Activated T-cell treated with anti-CD3 and anti-CD28 coated beads for 1 hour (primary cell): ENCODE measurements at regions not wholly inside any gene's neighbourhood (a gene's known extent, or its start where the extent isn't known, plus 50 kb on each side); places are given as distances from the start of the nearest gene placed in this dataset.

ENCODE experiments used
- DNase-seq: peaks from one replicate; pipeline ENCODE4 v3.0.0-alpha.2; 2020; ENCODE audit warnings: low read depth

DNA sequence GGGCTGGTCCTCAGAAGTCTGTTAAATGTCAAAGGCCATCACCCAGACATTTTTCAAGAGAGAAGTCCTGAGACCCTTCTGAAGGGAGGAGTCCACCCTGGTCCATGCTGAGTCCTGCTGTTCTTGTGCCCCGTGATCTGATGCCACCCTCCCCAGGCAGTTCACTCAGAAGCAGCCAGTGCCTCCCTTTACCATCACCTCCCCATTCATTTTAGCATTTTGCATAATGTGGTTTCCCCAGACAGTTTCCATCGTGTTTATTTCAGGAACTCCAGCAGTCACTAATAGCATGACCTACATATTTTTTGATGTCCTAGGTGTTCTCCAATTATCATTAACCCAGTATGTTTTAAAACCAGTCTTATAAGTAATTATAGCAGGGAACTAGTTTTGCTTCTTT, 353.0 kb upstream of the CDH5 start:
- no peak for DNase-seq

- no peak for DNase-seq
These were observed 358.4 kb upstream of the CDH5 start for GRCh38 chr16:66008136-66008535.

DNA sequence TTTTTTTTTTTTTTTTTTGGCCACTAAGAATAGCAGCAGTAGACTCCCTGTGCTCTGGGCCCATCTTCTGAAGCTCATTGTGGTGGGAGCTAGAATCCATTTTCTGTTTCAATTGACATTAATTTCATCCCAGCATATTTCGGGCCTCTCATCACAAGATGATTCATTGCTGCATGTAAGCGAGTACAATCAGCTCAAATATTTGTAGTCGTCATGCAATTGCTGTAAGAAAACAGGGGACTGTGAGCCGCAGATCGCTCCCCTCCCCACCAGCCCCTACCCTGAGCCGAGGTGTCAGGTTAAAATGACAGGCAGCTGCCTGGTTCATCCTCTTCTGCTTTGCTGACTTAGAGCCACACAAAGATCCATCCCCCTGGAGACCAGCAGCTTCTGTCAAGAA, 358.8 kb upstream of the CDH5 start:
- no peak for DNase-seq

GRCh38 chr16:66006485-66006884, 360.0 kb upstream of the CDH5 start:
- no peak for DNase-seq

GRCh38 chr16:66004699-66005098, 361.8 kb upstream of the CDH5 start:
- no peak for DNase-seq

- DNase-seq = no peak
These were observed 363.3 kb upstream of the CDH5 start for GRCh38 chr16:66003201-66003600.

DNA sequence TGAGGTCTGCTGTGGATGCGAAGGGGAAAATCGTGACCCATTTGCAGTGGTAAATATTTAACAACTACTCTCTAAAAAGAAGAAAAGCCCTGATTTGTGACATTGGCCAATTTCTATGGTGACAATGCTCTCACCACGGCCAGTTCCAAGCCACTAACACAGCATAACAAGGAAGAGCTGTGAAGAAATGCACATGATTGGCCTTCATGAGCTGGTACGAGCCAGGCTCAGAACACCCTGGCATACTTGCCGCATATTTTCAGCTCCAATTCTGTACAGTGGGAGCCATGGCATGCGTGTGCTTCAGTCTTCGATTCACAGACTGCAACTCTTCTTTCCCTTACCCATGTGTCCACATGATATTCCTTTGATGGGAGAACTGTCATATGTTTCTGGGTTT, 363.9 kb upstream of the CDH5 start:
- no peak for DNase-seq

- no peak for DNase-seq
These were observed 365.1 kb upstream of the CDH5 start for GRCh38 chr16:66001432-66001831.

- DNase-seq = no peak
These were observed 368.0 kb upstream of the CDH5 start for GRCh38 chr16:65998443-65998842.

- DNase-seq = no peak
These were observed 372.2 kb upstream of the CDH5 start for GRCh38 chr16:65994291-65994690.

DNA sequence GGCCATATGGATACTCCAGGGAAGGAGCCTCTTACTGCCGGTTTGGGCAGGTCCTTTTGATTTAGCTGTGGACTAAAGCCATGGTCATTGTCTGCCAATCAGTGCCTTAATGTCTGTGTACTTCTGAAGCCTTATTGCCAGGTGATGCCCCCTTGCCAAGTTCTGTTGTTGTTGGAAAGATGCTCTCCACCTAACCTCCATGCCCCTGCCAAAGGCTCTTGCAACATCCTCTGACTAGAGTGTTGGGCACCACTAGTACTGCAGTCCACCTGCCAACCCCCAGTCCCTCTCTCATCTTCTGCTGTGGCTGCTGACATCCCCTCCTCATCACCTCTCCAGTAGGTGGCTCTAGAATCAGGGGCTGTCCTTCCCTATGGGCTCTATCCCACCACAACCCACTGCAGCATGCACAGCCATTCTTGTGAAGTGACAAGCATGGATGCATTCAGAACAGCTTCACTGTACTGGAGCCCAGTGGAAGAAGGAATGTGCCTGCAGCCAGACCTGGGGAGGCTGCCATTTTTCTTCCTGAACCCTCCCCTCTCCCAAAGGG, 375.3 kb upstream of the CDH5 start:
- DNase-seq = no peak

DNA sequence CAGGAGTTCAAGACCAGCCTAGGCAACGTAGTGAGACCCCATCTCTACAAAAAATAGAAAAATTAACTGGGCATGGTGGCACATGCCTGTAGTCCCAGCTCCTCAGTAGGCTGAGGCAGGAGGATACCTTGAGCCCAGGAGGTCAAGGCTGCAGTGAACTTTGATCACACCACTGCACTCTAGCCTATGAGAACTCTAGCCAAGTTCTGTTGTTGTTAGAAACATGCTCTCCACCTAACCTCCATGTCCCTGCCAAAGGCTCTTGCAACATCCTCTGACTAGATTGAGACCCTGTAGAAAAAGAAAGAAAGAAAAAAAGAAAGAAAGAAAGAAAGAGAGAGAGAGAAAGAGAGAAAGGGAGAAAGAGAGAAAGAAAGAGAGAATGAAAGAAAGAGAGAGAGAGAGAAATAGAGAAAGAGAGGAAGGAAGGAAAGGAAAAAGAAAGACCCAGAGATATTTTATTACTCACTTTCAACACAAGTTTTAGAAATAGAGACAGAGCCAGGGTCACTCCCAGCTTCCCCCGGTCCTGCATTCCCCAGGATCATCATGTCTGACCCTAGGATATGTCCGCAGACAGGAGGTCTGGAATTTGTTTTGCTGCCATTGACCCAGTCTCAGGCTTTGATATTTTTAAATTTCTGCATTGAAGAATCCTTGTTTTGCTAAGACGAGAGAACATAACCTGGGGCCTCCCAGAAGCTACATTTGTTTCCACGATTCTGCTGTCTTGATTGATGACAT, 376.5 kb upstream of the CDH5 start:
- DNase-seq = no peak

DNA sequence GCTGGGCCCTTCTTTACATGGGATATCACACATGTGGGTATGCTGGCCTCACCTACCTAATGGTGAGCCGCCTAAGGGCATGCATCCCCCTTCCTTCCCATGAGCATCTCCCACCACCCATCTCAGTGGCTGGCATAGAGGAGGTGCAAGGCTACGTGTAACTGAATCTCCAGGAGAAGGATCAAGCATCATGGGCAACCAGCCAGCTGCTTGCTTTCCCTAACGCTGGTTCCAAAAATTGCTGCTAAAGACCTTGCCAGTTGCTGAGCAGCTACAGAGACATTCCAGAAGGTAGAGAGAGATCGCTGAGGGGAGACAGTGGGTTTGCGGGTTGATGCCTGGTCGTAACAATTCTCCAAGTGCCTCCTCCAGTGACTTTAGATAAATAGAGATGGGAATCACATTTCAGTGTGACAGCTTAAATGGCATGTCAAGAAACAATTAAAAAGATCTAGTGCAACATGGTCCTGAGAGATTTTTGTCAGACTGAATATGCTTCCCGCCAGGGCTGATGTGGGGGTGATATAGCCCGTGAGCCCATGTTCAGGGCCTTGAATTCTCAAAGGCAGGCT, 378.4 kb upstream of the CDH5 start:
- DNase-seq = no peak

DNA sequence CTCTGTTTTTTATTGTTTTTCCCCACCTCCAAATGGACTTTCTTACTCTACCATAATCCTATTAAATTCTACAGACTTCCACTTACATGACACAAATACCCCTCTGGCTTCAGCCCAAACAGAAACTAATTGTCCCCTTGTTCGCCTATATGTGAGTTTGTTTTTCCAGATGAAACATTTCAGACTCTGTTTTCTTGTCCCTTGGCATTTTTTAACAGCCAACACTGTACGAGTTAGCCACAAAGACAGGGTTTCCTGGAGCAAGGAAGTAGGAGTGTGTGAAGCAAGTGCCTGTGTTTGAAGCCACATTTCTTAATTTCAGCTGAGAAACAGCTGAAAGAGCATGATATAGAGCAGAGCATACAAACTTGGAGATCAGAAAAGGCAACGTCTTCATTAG, 382.2 kb upstream of the CDH5 start:
- no peak for DNase-seq

DNA sequence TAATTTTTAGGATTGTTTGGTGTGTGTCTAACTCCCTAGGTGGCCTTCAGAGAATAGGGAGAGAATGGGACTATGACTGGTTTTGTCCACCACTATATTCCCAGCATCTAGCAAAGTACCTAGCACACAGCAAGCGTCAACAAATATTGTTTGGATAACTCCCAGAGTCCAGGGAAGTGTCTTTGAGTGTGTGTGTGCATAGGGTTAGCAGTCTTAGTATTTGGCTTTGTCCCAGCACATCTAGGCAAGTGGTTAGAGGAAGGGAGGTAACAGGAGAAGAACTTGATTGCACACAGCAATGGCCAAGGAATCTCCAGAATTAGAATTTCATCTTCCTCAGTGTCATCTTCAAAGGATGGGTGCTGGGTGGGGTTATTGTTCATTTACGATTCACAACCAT, 385.4 kb upstream of the CDH5 start:
- no peak for DNase-seq

DNA sequence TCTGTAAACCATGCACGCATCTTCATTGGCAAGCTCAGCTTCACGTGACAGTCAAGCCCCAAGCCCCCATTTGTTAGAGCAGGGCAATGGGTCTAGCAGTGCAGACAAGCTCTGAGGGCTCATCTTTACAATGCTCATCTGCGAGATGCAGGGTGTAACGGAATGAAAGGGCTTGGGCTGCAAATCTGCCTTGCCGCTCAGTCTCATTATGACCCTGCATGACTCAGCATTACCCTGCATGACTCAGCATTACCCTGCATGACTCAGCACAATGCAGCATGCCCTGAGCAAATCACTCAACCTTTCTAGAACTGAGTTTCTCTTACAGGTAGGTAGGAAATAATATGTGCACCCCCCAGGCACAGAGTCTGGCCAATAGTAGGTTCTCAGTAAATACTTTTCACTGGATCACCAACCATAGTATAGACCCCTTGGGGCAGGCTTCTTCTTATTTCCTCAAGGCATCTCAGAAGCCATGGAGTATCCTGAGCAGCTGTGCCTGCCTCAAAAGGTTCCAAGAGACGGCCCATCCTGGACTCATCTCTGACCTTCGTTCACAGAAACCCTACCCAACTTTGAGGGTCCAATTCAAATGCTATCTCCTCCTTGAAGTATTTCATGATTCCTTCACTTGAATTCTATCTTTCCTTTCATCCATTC, 391.3 kb upstream of the CDH5 start:
- no peak for DNase-seq

DNA sequence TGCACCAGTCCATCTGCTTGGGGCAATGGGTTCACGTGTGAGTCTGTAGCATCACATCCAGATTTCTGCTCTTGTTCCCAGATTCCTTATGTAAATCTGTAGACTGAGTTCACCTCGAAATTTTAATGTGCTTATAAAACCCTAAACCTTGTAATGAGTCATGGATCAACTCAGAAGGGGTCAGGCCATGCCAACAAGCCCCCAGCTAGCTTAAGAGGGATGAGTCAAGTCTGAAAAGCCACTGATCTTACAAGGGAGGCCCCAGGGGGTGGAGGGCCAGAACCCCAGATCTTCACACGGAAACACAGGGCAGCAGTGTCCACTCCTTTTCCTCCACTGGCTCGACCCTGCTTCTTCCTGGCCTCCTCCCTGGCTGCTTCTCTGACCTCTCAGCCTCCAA, 399.1 kb upstream of the CDH5 start:
- no peak for DNase-seq

DNA sequence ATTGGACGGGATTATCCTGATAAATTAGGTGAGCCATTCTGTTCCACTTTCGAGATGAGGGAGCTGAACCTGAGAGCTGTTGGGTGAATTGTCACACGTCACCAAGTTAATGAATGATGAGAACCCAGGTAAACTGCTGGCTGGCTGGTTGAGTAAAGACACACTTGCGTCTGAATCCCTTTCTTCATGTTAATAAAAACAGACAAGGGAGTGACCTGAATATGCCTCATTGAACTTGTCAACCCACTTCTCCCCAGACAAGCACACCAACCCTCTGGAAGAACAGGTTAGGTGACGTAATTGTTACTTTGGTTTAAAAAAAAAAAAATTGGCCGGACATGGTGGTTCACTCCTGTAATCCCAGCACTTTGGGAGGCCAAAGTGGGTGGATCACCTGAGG, 400.9 kb upstream of the CDH5 start:
- DNase-seq = no peak

- no peak for DNase-seq
These were observed 401.7 kb upstream of the CDH5 start for GRCh38 chr16:65964752-65965151.

DNA sequence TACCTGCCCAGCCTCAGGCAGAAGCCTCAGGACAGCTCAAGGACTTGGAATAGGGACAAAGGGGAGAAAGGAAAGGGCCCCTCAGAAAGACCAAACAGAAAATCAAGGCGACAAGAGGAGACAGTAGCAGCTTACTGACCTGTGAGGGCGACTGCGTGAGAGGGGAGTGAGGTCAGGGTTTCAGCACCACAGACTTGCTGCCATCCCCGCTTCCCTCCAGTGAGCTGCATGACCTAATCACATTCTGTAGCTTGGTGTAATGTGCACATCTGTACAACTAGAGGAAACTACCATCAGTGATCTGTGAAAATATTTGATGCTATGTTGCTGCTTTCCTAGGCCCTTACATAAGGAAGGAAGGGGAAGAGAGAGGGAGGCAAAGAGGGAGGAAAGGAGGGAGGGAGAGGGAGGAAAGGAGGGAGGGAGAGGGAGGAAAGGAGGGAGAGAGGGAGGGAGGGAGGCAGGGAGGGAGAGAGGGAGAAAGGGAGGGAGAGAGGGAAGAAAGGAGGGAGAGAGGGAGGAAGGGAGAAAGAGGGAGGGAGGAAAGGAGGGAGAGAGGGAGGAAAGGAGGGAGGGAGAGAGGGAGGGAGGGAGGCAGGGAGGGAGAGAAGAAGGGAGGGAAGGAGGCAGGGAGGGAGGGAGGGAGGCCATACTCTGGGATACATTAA, 404.9 kb upstream of the CDH5 start:
- DNase-seq = no peak

GRCh38 chr16:65959983-65960382, 406.5 kb upstream of the CDH5 start:
- no peak for DNase-seq

GRCh38 chr16:65958086-65958485, 408.4 kb upstream of the CDH5 start:
- no peak for DNase-seq

- DNase-seq = no peak
These were observed 410.4 kb upstream of the CDH5 start for GRCh38 chr16:65956100-65956499.
